H1 (cell line): ENCODE measurements at regions not wholly inside any gene's neighbourhood (a gene's known extent, or its start where the extent isn't known, plus 50 kb on each side); places are given as distances from the start of the nearest gene placed in this dataset.

Experiments used
- CHD7 ChIP-seq: fragments of 300-600 bp; sonication (generic); IDR thresholded peaks from 2 replicates; pipeline ENCODE4 v1.7.1; 2012; ENCODE audit warnings: low read length, moderate library complexity, mild to moderate bottlenecking, inconsistent platforms; ENCODE audit not compliant: insufficient replicate concordance
- CREB1 ChIP-seq: IDR thresholded peaks from 2 replicates; pipeline ENCODE4 v1.6.1; 2012; ENCODE audit warnings: inconsistent platforms
- EGR1 ChIP-seq: IDR thresholded peaks from 2 replicates; pipeline ENCODE4 v1.6.1; 2011; ENCODE audit warnings: low read depth, low read length, borderline replicate concordance
- EP300 ChIP-seq, 2 experiments: IDR thresholded peaks; 1 replicate in 1 of 2; 2 replicates in 1 of 2; pipeline ENCODE4 v1.6.1; 2011 to 2012; ENCODE audit warnings: low read depth in 2 of 2, low read length in 2 of 2, mild to moderate bottlenecking in 2 of 2, borderline replicate concordance in 1 of 2, inconsistent platforms in 1 of 2, moderate library complexity in 1 of 2
- JUN ChIP-seq: IDR thresholded peaks from 2 replicates; pipeline ENCODE4 v1.6.1; 2011; ENCODE audit warnings: low read depth, mild to moderate bottlenecking, improper control_type of control experiment, low read length
- JUND ChIP-seq: IDR thresholded peaks from 2 replicates; pipeline ENCODE4 v1.6.1; 2011; ENCODE audit warnings: mild to moderate bottlenecking, improper control_type of control experiment, low read length
- POLR2AphosphoS5 ChIP-seq: IDR thresholded peaks from 2 replicates; pipeline ENCODE4 v1.6.1; 2011; ENCODE audit warnings: low read depth, low read length
- TBP ChIP-seq: IDR thresholded peaks from 2 replicates; pipeline ENCODE4 v1.6.1; 2011; ENCODE audit warnings: low read depth, low read length, improper control_type of control experiment
- ZNF274 ChIP-seq: IDR thresholded peaks from 2 replicates; pipeline ENCODE4 v1.7.0; 2012; ENCODE audit warnings: low read length, borderline replicate concordance; ENCODE audit errors: extremely low read depth
- TF ChIP-seq, protein P1 (sequence below): IDR thresholded peaks from 2 replicates; pipeline ENCODE4 v1.6.1; 2011; ENCODE audit warnings: low read depth, mild to moderate bottlenecking, low read length; ENCODE audit not compliant: insufficient read depth

GRCh38 chr11:37322333-37323194, 724.5 kb upstream of the RAG2 start (continued):
- no peak for TF ChIP-seq CHD7
- TF ChIP-seq JUN: no peak
- no peak for TF ChIP-seq EP300 (IDR thresholded peaks at IDR 0.05; ENCODE audit: borderline replicate concordance in 1 of 2, low read depth in 2 of 2, low read length in 2 of 2)
- TF ChIP-seq, protein P1, sequence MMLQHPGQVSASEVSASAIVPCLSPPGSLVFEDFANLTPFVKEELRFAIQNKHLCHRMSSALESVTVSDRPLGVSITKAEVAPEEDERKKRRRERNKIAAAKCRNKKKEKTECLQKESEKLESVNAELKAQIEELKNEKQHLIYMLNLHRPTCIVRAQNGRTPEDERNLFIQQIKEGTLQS: no peak
- TF ChIP-seq EGR1: no peak
- TF ChIP-seq TBP: no peak
- TF ChIP-seq ZNF274: no peak
- TF ChIP-seq JUND: no peak
- TF ChIP-seq POLR2AphosphoS5: no peak
- TF ChIP-seq CREB1: no peak
